ENCODE measurements at regions not wholly inside any gene's neighbourhood (a gene's known extent, or its start where the extent isn't known, plus 50 kb on each side); places are given as distances from the start of the nearest gene placed in this dataset.

GRCh38 chr17:71780596-71780995 is 340.2 kb upstream of the SOX9 start:
- TF ChIP-seq CTCF (IDR thresholded peaks at IDR 0.05) (no peak), POLR2A (IDR thresholded peaks at IDR 0.05) (no peak)
